ENCODE measurements at regions not wholly inside any gene's neighbourhood (a gene's known extent, or its start where the extent isn't known, plus 50 kb on each side); places are given as distances from the start of the nearest gene placed in this dataset.

DNA sequence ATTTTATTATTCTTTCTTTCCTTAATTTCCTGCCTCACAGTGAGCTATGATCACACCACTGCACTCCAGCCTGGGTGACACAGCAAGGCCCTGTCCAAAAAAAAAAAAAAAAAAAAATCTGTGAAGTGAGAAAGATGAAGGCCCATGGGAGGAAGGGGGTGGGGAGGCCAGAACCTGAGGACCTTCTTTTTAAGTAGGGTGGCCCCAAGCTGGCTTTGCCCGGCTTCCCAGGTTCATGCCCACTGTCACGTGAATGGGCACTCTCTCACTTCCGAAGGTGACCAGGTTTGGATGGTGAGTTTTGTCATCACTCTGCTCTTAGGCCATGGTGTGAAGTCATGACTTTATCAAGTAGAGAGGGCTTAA, 82.3 kb downstream of the TNFAIP2 start:
- no peak for DNase-seq (ENCODE audit: low read depth)
- Histone ChIP-seq H3K36me3 (ENCODE audit: control insufficient read depth, insufficient read depth, low read length) (no peaks in the 10 kb centered on the region), H3K4me3 (ENCODE audit: low read depth, low read length) (no peak overlapping the region), H3K27me3 (ENCODE audit: control insufficient read depth, insufficient read depth, low read length) (peaks cover 5% of the 10 kb centered on the region)
- TF ChIP-seq, protein P1, sequence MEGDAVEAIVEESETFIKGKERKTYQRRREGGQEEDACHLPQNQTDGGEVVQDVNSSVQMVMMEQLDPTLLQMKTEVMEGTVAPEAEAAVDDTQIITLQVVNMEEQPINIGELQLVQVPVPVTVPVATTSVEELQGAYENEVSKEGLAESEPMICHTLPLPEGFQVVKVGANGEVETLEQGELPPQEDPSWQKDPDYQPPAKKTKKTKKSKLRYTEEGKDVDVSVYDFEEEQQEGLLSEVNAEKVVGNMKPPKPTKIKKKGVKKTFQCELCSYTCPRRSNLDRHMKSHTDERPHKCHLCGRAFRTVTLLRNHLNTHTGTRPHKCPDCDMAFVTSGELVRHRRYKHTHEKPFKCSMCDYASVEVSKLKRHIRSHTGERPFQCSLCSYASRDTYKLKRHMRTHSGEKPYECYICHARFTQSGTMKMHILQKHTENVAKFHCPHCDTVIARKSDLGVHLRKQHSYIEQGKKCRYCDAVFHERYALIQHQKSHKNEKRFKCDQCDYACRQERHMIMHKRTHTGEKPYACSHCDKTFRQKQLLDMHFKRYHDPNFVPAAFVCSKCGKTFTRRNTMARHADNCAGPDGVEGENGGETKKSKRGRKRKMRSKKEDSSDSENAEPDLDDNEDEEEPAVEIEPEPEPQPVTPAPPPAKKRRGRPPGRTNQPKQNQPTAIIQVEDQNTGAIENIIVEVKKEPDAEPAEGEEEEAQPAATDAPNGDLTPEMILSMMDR (IDR thresholded peaks at IDR 0.05; ENCODE audit: insufficient read depth, low read length, poor library complexity, severe bottlenecking): no peak

DNA sequence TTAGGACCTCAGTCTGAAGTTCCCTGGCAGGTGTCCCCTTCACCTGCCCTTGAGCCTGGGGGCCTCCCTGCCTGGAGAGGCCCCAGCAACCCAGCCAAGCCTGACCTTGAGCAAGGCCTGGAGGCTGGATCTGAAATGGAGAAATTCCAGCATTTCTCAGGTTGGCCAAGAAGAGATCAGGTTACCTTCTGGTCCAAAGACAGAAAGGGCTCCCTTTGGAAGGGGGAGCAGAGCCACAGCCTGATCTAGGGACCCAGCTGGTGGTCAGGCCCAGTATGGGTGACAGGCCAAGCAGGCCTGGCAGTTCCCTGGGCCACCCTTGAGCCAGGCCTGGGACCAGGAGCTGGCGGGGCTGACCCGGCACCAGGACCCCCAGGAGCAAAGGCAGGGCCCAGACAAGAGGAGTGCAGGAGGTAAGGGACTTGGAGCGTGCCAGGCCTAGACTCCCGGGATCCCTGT, 82.8 kb downstream of the TNFAIP2 start:
- peaks cover 5% of the 10 kb centered on the region for H3K27me3 ChIP-seq (ENCODE audit: control insufficient read depth, insufficient read depth, low read length)
- no peak for DNase-seq (ENCODE audit: low read depth)
- TF ChIP-seq, protein P1 (IDR thresholded peaks at IDR 0.05; ENCODE audit: insufficient read depth, low read length, poor library complexity, severe bottlenecking): no peak
- H3K36me3 ChIP-seq (ENCODE audit: control insufficient read depth, insufficient read depth, low read length): no peaks in the 10 kb centered on the region
- no peak overlapping the region for H3K4me3 ChIP-seq (ENCODE audit: low read depth, low read length)

DNA sequence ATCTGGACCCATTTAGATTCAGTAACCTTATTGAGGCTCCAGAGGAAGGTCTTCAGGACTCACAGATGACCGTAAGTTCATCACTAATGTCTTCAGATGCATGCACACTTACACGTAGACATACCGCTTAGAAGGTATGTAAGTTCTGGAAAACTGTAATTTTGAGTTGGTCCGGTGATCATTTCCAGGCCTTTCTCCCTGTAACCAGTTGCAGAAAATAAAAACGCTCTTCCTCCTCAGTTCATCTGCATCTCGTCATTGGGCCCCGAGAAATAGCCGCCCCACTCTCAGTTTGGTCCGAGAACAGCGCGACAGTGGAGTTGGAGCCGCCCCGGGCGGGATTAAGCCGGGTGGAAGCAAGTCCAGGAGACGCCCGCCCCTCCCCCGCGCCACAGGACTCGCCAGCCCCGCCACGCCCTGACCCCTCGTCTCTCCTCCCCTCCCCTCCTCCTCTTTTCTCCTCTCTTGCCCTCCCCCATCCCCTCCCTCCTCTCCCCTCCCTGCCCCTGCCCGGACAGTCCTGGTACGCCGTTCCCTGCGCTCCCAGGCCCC, 83.7 kb downstream of the TNFAIP2 start:
- no peak for DNase-seq (ENCODE audit: low read depth)
- peak overlapping the region; percentile 32 for H3K4me3 ChIP-seq (ENCODE audit: low read depth, low read length)
- peaks cover 5% of the 10 kb centered on the region for H3K27me3 ChIP-seq (ENCODE audit: control insufficient read depth, insufficient read depth, low read length)
- TF ChIP-seq, protein P1 (IDR thresholded peaks at IDR 0.05; ENCODE audit: insufficient read depth, low read length, poor library complexity, severe bottlenecking): no peak
- no peaks in the 10 kb centered on the region for H3K36me3 ChIP-seq (ENCODE audit: control insufficient read depth, insufficient read depth, low read length)

DNA sequence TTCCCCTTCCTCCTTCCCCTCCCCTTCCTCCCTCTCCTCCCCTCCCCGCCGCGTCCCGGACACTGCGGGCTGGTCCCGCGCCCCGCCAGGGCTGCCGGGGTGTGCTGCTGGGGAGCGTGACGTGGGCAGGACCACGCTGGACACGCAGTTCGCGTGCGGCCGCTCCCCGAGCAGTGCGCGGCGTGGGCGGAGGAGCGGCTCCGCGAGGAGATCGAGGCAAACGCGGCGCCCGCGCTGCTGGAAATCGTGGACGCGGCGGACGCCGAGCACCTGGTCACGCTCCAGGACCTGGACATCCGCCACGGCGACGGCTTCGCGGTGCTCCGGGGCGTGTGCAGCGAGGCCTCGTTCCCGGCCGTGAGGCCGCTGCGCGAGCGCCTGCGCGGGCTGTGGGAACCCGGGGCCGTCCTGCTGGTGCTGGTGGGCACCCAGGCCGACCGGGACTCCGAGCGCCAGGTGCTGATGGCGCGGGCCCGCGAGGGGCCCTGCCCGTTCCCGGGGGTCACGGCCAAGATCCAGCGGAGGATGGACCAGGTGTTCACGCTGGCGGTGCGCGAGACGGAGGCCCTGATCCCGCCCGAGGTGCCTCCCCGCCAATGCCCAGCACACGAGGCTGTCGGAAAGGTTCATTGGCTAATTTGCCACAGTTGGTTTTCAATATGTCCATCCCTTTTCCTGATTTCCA, 84.3 kb downstream of the TNFAIP2 start:
- Histone ChIP-seq H3K27me3 (ENCODE audit: control insufficient read depth, insufficient read depth, low read length) (peaks cover 5% of the 10 kb centered on the region), H3K36me3 (ENCODE audit: control insufficient read depth, insufficient read depth, low read length) (no peaks in the 10 kb centered on the region), H3K4me3 (ENCODE audit: low read depth, low read length) (peak overlapping the region; percentile 32)
- TF ChIP-seq, protein P1 (IDR thresholded peaks at IDR 0.05; ENCODE audit: insufficient read depth, low read length, poor library complexity, severe bottlenecking): no peak
- DNase-seq (ENCODE audit: low read depth): no peak

DNA sequence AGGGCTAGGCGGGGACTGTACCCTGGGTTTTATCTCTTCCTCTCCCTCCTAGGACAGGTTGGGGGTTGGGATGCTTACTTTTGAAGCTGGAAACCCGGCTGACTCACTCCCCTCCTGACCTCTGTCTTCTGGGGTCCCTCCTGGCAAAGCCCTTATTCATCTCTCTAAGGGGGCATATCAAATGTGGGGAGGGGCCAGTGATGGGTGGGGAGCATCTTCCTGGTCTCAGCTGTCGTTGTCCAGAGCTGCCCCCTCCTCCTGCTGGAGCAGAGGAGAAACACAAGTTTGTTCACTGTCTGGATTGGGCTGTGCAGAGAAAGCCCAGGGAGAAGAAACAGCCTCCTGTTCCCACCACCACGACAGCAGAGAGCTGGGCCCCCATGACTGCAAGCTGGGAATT, 85.8 kb downstream of the TNFAIP2 start:
- H3K36me3 ChIP-seq (ENCODE audit: control insufficient read depth, insufficient read depth, low read length): no peaks in the 10 kb centered on the region
- H3K4me3 ChIP-seq (ENCODE audit: low read depth, low read length): no peak overlapping the region
- no peak for DNase-seq (ENCODE audit: low read depth)
- TF ChIP-seq, protein P1 (IDR thresholded peaks at IDR 0.05; ENCODE audit: insufficient read depth, low read length, poor library complexity, severe bottlenecking): peak; percentile 6
- H3K27me3 ChIP-seq (ENCODE audit: control insufficient read depth, insufficient read depth, low read length): peaks cover 5% of the 10 kb centered on the region

DNA sequence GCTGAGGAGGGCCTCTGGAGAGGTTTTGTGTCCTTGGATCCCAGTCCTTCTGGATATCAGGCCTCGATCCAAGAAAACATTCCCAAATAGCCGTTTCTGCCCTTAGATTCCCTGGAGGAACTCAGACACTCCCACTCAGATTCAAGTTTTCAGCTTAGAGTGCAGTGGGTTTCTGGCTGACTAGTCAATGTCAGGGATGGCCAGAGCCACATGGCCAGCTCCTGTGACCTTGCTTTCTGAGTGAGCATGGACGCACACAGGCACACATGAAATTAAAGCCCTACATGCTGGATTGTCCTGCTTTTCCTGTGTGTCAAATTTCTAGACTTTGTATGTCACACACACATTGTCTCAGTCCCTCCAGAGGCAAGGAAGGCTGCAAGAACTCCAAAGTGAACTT, 86.2 kb downstream of the TNFAIP2 start:
- no peak for DNase-seq (ENCODE audit: low read depth)
- TF ChIP-seq, protein P1 (IDR thresholded peaks at IDR 0.05; ENCODE audit: insufficient read depth, low read length, poor library complexity, severe bottlenecking): no peak
- Histone ChIP-seq H3K27me3 (ENCODE audit: control insufficient read depth, insufficient read depth, low read length) (peaks cover 5% of the 10 kb centered on the region), H3K36me3 (ENCODE audit: control insufficient read depth, insufficient read depth, low read length) (no peaks in the 10 kb centered on the region), H3K4me3 (ENCODE audit: low read depth, low read length) (no peak overlapping the region)

All from kidney epithelial cell (primary cell).